GM21825 (cell line): ENCODE measurements at regions not wholly inside any gene's neighbourhood (a gene's known extent, or its start where the extent isn't known, plus 50 kb on each side); places are given as distances from the start of the nearest gene placed in this dataset.

Experiments used
- ATAC-seq: cut with Tn5 transposase; IDR thresholded peaks from one replicate; pipeline ENCODE4 v1.9.1; 2021; ENCODE audit warnings: mild to moderate bottlenecking, moderate library complexity; ENCODE audit not compliant: unreplicated experiment

DNA sequence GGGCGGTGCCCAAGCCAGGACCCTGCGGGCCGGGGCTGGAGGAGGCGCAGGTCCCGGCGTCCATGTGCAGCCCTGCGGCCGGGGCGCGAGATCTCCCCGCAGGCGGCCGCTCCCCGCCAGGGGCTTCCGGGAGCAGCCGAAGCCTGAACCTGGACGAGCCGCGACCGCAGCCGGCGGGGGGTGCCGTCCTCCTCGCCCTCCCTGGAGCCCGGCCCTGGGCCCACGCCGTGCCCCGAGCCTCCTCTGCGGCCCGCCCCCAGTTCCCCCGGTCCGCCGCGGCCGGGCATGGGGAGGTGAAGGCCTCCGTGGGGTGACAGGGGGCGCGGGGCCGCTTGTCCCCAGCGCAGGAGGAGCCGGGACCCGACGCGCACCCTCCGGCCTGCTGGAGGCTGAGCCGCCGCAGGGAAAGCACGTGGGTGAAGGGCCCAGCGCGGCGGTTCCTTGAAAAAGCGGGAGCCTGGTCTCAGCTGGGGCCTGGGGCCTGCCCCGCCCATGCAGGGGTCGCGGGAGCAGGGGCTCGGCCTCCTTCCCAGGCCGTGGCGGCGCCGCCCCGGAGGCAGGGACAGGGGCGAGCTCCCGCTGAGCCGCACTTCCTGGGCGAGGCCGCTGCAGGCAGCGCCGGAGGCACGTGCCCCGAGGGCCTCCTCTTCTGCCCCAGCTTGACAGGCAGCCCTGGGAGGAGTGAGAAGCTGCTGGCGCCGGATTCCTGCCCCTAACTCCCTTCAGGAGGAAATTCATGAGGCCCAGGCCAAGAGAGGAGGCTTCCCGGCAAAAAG lies 55.6 kb upstream of the PPP2R5C start:
- ATAC-seq = no peak

DNA sequence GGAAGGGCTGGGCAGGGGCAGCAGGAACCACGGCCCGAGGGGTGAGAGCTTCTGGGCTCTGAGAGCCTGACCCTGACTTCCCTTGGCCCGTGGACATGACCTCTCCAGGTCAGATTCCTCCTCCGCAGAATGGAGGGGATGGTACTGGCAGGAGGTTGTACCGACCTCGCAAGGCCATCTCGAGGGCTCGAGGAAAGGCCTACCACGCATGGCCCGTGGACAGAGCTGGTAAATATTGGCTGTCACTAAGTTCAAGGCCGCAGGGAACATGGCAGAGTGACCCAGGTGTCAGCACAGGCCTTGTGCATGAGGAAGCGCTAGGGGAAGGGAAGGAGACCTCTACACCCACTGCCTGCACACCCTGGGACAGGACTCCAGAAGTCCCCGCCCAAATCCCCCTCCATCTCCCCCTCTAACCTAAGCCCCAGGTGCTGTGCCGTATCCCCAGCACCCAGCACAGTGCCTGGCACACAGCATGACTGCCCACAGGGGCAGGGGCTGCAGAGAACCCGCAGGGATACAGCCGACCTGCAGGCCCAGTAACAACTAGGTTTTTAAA lies 54.9 kb upstream of the PPP2R5C start:
- ATAC-seq = no peak

DNA sequence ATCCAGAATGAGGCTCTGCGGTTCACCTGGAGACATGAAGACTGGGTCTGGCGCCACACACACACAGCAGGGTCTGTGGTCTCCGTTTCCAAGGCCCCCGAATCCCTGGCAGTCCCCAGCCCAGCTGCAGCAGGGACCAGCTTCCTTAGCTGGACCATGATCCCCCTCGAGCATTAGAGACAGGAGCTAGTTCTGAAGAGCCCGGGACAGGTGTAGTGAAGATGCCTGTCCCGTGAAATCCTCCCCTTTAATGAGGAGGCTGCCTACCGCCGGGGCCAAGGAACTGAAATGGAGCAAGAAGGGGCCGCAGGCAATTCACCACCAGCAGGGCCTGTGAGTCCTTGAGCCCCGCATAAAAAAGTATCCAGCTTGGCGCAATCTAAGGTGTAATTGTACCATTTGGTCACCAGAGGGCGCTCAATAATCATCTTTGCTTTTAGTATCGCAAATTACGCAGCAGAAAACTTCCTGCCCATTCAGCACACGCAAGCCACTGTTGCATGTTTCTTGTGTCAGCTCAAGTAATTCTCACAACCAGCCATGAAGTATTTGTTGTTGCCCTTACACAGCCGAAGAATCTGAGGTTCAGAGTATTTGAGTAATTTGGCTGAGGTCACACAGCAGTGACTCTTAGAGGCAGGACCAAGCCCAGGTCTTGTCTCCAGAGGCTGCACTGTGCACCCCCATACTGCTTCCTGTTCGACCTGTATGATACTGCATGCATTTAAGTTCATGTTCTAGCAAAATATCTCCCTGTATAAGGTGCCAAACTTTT lies 54.3 kb upstream of the PPP2R5C start:
- no peak for ATAC-seq

DNA sequence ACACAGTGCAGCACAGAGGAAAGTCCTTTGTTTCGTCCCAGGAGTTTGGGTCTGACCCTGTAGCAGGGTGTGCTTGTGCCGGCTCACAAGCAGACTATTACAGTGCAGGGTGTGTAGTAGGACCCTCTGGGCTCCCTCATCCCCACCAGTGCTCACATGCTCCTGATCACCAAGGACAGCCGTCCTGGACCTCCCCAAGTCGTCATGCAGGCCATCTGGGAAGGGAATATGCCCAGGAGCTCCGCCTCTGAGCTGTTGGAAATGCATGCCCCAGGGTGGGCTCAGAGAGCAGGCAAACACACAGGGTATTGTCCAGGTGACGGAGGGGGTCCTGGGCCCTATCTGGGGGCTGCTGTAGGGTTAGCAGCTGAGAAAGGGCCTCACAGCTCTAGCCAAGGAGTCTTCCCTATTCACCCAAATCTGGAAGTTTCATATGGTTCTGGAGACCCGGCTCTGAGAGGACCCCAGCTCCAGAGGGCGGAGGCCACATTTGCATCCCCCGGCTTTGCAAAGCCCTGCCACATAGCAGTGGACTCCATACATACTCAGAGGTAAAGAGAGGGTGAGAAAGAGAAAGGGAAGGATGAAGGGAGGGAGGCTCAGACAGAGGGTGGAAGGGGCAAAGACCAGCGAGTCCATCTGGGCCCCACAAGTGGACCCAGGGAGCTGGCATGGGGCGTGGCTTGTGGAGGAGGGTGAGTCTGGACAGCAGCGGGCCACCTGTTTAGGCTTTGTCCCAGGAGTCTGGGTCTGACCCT lies 53.5 kb upstream of the PPP2R5C start:
- ATAC-seq = no peak

DNA sequence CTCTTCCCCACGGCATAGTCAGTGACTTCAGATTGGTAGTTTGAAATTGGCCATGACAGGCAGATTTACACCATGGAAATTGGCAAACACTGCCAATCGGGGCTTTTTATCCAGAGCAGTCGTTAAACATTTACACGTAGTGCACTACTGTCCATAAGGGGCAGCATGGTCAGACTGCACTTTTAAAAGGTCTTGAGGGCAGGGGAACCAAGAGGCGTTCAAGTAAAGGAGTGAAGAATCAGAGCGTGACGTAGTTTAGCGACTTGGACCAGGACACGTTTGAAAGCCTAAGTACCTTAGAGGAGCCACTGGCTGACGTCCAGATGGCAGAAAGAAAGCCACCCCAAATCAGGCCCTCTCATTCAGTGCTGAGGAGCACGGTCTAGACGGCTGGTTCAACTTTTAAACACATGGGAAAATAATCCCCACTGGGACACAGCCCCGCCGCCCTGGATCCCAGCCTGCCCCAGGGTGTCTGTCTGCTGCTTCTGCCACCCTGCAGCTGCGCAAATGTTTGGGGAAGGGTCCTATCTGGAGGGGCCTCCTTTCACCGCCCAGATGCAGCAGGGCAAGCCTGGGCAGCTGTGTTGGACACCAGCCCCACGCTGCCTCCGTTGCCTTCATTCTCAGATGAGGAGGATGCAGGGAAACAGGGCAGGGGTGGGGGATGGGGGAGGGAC lies 52.5 kb upstream of the PPP2R5C start:
- no peak for ATAC-seq

DNA sequence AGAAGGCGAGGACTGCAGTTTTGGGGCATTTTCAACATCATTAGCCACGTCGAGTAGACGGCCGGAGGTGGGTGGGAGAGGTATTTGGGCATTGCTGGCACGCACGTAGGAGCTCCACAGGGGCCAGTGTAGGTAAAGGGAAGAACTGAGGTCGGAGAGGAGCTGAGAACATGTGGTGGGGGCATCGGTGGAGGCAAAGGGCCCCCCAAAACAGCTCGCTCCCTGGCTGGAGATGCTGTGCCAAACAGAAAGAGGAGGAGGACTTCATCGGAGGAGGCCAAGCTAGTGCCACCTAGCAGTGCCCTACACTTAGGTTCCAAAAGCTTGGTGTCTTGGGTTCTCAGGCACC lies 52.0 kb upstream of the PPP2R5C start:
- no peak for ATAC-seq

DNA sequence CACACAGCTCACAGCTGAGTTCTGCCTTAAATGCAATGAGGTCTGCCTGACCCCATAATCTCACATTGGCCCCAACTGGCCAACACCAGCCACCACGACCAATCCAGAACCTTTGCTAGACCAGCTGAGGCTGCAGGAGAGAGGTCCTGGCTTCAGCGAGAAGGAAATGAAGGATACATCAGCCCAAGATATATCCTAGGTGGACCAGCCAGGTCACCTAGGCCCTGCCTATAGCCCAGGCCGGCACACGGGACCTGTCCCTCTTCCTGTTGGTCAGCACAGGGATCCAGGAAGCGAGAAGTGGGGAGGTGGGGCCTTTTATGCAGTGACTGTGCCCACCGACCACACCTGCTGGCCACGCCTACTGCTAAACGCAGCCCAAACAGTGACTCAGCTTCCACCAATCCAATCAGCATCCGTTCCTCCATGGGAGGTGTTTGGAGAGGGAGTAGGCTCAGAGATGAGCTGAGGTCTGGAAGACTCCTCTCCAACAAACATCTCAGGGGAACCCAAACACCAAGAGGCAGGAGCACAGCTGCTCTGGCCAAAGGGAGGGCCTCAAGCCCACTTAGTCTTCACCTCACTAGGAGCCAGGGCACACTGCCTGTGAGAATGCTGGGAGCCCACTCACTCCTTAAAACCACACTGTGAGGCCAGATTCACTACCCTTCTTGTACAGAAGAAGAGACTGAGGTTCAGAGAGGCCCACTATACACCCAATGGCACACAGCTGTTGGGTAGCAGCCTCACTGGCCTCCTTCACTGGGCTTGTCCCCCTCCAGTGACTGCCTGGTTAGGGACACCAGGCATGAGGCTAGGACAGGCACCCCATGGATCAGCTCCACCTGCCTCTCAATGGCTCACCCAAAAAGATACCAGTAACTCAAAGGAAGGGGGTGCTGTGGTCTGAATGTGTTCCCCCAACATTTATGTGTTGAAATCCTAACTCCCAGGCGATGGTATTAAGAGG lies 51.3 kb upstream of the PPP2R5C start:
- no peak for ATAC-seq

DNA sequence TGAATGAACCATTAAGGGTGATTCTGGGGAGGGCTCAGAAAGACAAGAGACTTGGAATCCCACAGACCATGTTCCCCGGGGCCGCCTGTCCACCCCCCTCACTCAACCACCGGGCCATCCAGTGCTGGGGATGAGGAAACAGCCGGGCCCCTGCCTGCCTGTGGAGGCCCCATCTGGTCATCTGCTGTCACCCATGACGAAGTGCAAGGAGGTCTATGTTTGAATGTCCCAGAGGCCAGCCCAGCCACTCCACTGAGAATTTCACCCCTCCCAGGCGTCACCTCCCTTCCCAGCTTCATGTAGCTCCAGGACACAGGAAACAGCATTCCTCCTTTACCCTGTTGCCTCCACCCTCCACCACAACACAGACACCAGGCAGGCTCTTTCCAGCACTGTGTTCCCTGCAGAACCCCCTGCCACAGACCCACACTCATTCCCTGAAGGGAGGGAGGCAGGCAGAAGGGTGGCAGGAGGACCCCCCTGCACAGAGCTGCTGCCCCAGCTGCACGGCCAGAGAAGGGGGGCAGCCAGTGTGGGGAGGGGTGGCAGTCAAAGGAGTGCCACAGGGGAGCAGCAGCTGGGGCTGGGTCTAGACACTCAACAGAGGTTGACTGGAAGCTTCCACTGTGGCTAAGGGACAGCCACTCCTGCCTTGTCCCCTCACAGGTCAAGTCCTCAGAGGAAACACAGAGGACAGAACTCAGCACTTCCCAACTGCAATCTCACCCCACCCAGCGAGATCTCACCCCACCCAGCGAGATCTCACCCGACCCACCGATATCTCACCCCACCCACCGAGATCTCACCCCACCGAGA lies 50.3 kb upstream of the PPP2R5C start:
- no peak for ATAC-seq
